Ishikawa (cell line): ENCODE measurements at regions not wholly inside any gene's neighbourhood (a gene's known extent, or its start where the extent isn't known, plus 50 kb on each side); places are given as distances from the start of the nearest gene placed in this dataset.

ENCODE experiments used
- CEBPB ChIP-seq: IDR thresholded peaks from 2 replicates; pipeline ENCODE4 v1.6.1; 2012
- CREB1 ChIP-seq: IDR thresholded peaks from 2 replicates; pipeline ENCODE4 v1.6.1; 2012; ENCODE audit warnings: low read depth
- EGR1 ChIP-seq: IDR thresholded peaks from 2 replicates; pipeline ENCODE4 v1.6.1; 2012
- EP300 ChIP-seq: IDR thresholded peaks from 2 replicates; pipeline ENCODE4 v1.6.1; 2012; ENCODE audit warnings: borderline replicate concordance
- FOXM1 ChIP-seq: IDR thresholded peaks from 2 replicates; pipeline ENCODE4 v1.6.1; 2012; ENCODE audit warnings: low read depth, borderline replicate concordance
- MAX ChIP-seq: IDR thresholded peaks from 2 replicates; pipeline ENCODE4 v1.6.1; 2012
- RAD21 ChIP-seq: IDR thresholded peaks from 2 replicates; pipeline ENCODE4 v1.6.1; 2012; ENCODE audit warnings: low read depth
- TAF1 ChIP-seq: IDR thresholded peaks from 2 replicates; pipeline ENCODE4 v1.6.1; 2012; ENCODE audit warnings: low read depth, mild to moderate bottlenecking
- TCF12 ChIP-seq: IDR thresholded peaks from 2 replicates; pipeline ENCODE4 v1.6.1; 2012; ENCODE audit warnings: low read depth
- TEAD4 ChIP-seq: IDR thresholded peaks from 2 replicates; pipeline ENCODE4 v1.6.1; 2012
- YY1 ChIP-seq: IDR thresholded peaks from 2 replicates; pipeline ENCODE4 v1.6.1; 2012; ENCODE audit warnings: low read depth
- ZBTB7A ChIP-seq: IDR thresholded peaks from 2 replicates; pipeline ENCODE4 v1.6.1; 2012; ENCODE audit warnings: low read depth
- TF ChIP-seq, protein P1 (sequence below): IDR thresholded peaks from 2 replicates; pipeline ENCODE4 v1.6.1; 2012; ENCODE audit warnings: low read depth, mild to moderate bottlenecking
- TF ChIP-seq, protein P2 (sequence below): IDR thresholded peaks from 2 replicates; pipeline ENCODE4 v1.6.1; 2012

- TF ChIP-seq YY1 (no peak), CREB1 (no peak), EP300 (no peak), FOXM1 (no peak), MAX (no peak), RAD21 (no peak), TCF12 (no peak), EGR1 (no peak), TAF1 (no peak), TEAD4 (no peak), CEBPB (no peak), ZBTB7A (no peak)
- TF ChIP-seq, protein P1, sequence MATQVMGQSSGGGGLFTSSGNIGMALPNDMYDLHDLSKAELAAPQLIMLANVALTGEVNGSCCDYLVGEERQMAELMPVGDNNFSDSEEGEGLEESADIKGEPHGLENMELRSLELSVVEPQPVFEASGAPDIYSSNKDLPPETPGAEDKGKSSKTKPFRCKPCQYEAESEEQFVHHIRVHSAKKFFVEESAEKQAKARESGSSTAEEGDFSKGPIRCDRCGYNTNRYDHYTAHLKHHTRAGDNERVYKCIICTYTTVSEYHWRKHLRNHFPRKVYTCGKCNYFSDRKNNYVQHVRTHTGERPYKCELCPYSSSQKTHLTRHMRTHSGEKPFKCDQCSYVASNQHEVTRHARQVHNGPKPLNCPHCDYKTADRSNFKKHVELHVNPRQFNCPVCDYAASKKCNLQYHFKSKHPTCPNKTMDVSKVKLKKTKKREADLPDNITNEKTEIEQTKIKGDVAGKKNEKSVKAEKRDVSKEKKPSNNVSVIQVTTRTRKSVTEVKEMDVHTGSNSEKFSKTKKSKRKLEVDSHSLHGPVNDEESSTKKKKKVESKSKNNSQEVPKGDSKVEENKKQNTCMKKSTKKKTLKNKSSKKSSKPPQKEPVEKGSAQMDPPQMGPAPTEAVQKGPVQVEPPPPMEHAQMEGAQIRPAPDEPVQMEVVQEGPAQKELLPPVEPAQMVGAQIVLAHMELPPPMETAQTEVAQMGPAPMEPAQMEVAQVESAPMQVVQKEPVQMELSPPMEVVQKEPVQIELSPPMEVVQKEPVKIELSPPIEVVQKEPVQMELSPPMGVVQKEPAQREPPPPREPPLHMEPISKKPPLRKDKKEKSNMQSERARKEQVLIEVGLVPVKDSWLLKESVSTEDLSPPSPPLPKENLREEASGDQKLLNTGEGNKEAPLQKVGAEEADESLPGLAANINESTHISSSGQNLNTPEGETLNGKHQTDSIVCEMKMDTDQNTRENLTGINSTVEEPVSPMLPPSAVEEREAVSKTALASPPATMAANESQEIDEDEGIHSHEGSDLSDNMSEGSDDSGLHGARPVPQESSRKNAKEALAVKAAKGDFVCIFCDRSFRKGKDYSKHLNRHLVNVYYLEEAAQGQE: no peak
- TF ChIP-seq, protein P2, sequence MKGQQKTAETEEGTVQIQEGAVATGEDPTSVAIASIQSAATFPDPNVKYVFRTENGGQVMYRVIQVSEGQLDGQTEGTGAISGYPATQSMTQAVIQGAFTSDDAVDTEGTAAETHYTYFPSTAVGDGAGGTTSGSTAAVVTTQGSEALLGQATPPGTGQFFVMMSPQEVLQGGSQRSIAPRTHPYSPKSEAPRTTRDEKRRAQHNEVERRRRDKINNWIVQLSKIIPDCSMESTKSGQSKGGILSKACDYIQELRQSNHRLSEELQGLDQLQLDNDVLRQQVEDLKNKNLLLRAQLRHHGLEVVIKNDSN: no peak
Measured at GRCh38 chr4:182065255-182065654, 177.9 kb upstream of the TENM3 start.
